ENCODE measurements at regions not wholly inside any gene's neighbourhood (a gene's known extent, or its start where the extent isn't known, plus 50 kb on each side); places are given as distances from the start of the nearest gene placed in this dataset.

- 0 out of 2 replicates have a peak, but pooled peaks cover 2% of the 10 kb centered on the region for H3K4me1 Mint-ChIP-seq
- peaks cover 63% of the 10 kb centered on the region for H3K36me3 Mint-ChIP-seq
- CTCF ChIA-PET, result no interaction called here
- no peak for DNase-seq (ENCODE audit: low spot score)
- ATAC-seq, result no peak
- peaks cover 11% of the 10 kb centered on the region for H3K27me3 Mint-ChIP-seq (ENCODE audit: low read depth)
- TF ChIP-seq CREB1 (CRISPR knock-in tag; IDR thresholded peaks at IDR 0.05) (no peak), GRHL2 (CRISPR knock-in tag; IDR thresholded peaks at IDR 0.05; ENCODE audit: insufficient replicate concordance, severe bottlenecking) (no peak), USF2 (CRISPR knock-in tag; IDR thresholded peaks at IDR 0.05) (no peak), SOX15 (CRISPR knock-in tag; IDR thresholded peaks at IDR 0.05) (no peak), ATF3 (CRISPR knock-in tag; conservative IDR thresholded peaks at IDR 0.05) (no peak), TCF7 (CRISPR knock-in tag; IDR thresholded peaks at IDR 0.05; ENCODE audit: low read depth) (no peak), KAT7 (CRISPR knock-in tag; IDR thresholded peaks at IDR 0.05; ENCODE audit: borderline replicate concordance) (no peak), AR (CRISPR knock-in tag; IDR thresholded peaks at IDR 0.05) (no peak), MXD4 (CRISPR knock-in tag; IDR thresholded peaks at IDR 0.05; ENCODE audit: borderline replicate concordance) (no peak), NR3C1 (CRISPR knock-in tag; conservative IDR thresholded peaks at IDR 0.05; ENCODE audit: low read depth) (no peak), RELA (CRISPR knock-in tag; IDR thresholded peaks at IDR 0.05; ENCODE audit: borderline replicate concordance) (no peak), CBFB (CRISPR knock-in tag; IDR thresholded peaks at IDR 0.05; ENCODE audit: low read depth) (no peak)
- no peak overlapping the region for H3K27ac Mint-ChIP-seq
- peaks cover 65% of the 10 kb centered on the region for H3K9me3 Mint-ChIP-seq
- H3K4me3 Mint-ChIP-seq, result no peak overlapping the region
- POLR2A ChIA-PET, result no interaction called here
Observed at GRCh38 chr12:127075981-127076380, 1191.0 kb upstream of the TMEM132C start.

- no peak for DNase-seq (ENCODE audit: low spot score)
- TF ChIP-seq CBFB (CRISPR knock-in tag; IDR thresholded peaks at IDR 0.05; ENCODE audit: low read depth) (no peak), E2F4 (CRISPR knock-in tag; IDR thresholded peaks at IDR 0.05; ENCODE audit: borderline replicate concordance, low read depth) (no peak), USF1 (CRISPR knock-in tag; IDR thresholded peaks at IDR 0.05) (no peak), E2F1 (CRISPR knock-in tag; IDR thresholded peaks at IDR 0.05) (no peak), PRDM15 (CRISPR knock-in tag; IDR thresholded peaks at IDR 0.05) (no peak), ATF2 (CRISPR knock-in tag; IDR thresholded peaks at IDR 0.05; ENCODE audit: borderline replicate concordance, low read depth) (no peak), IRF1 (CRISPR knock-in tag; IDR thresholded peaks at IDR 0.05) (no peak), ZNF263 (CRISPR knock-in tag; IDR thresholded peaks at IDR 0.05; ENCODE audit: low read depth) (no peak), NFE2L1 (CRISPR knock-in tag; IDR thresholded peaks at IDR 0.05) (no peak), SOX15 (CRISPR knock-in tag; IDR thresholded peaks at IDR 0.05) (no peak), HMGA2 (CRISPR knock-in tag; IDR thresholded peaks at IDR 0.05) (no peak)
Observed at GRCh38 chr12:127077262-127078045, 1189.5 kb upstream of the TMEM132C start.

More at GRCh38 chr12:127077262-127078045, 1189.5 kb upstream of the TMEM132C start:
- peaks cover 68% of the 10 kb centered on the region for H3K9me3 Mint-ChIP-seq
- CTCF ChIA-PET, result no interaction called here
- POLR2A ChIA-PET, result no interaction called here
- H3K36me3 Mint-ChIP-seq, result peaks cover 60% of the 10 kb centered on the region
- peaks cover 8% of the 10 kb centered on the region for H3K27me3 Mint-ChIP-seq (ENCODE audit: low read depth)
- no peak for ATAC-seq
- H3K4me1 Mint-ChIP-seq, result 0 out of 2 replicates have a peak, but pooled peaks cover 2% of the 10 kb centered on the region
- H3K4me3 Mint-ChIP-seq, result no peak overlapping the region
- H3K27ac Mint-ChIP-seq, result no peak overlapping the region
